H1 (cell line): ENCODE measurements at regions not wholly inside any gene's neighbourhood (a gene's known extent, or its start where the extent isn't known, plus 50 kb on each side); places are given as distances from the start of the nearest gene placed in this dataset.

Experiments used
- CTCF ChIA-PET: fragments of 300-600 bp; sonication (Branson Sonifier 250); formaldehyde crosslinking; loops from one replicate; lab custom pipeline; 2021; ENCODE audit not compliant: partially characterized antibody; lab: Charles Lee
- POLR2A ChIA-PET: fragments of 300-600 bp; sonication (Branson Sonifier 250); formaldehyde crosslinking; loops from one replicate; lab custom pipeline; 2021; ENCODE audit warnings: inconsistent platforms; ENCODE audit not compliant: partially characterized antibody; lab: Charles Lee
- DNase-seq, 2 experiments: peaks; one replicate each; pipeline versions ENCODE4 v3.0.0 to v3.0.0-alpha.2; 2010 to 2022; ENCODE audit warnings: low spot score in 2 of 2, low read depth in 1 of 2, mixed read lengths in 1 of 2
- FAIRE-seq: peaks from 2 replicates; lab custom pipeline; 2011; peaks lifted over from hg19 to GRCh38; lab: Jason Lieb, UNC
- H2AFZ ChIP-seq: 2 replicates; pipeline ENCODE4 v1.8.1; 2012; ENCODE audit warnings: low read length, inconsistent platforms
- H2AK5ac ChIP-seq: 2 replicates; pipeline ENCODE4 v1.6.1; 2013; ENCODE audit warnings: low read depth, low read length
- H2BK120ac ChIP-seq: replicated peaks from 2 replicates; pipeline ENCODE3; 2013; ENCODE audit warnings: low read depth, low read length, inconsistent platforms
- H2BK12ac ChIP-seq: 2 replicates; pipeline ENCODE4 v1.6.1; 2013; ENCODE audit warnings: low read depth, low read length
- H2BK15ac ChIP-seq: 2 replicates; pipeline ENCODE4 v1.6.1; 2013; ENCODE audit warnings: low read length
- H2BK20ac ChIP-seq: 2 replicates; pipeline ENCODE4 v1.6.1; 2013; ENCODE audit warnings: low read length
- H2BK5ac ChIP-seq: 2 replicates; pipeline ENCODE4 v1.6.1; 2013; ENCODE audit warnings: low read depth, low read length
- H3K14ac ChIP-seq: 2 replicates; pipeline ENCODE4 v1.6.1; 2013; ENCODE audit warnings: inconsistent platforms; ENCODE audit not compliant: insufficient read length
- H3K18ac ChIP-seq: 2 replicates; pipeline ENCODE4 v1.6.1; 2013; ENCODE audit warnings: low read length; ENCODE audit errors: extremely low read depth
- H3K23ac ChIP-seq: 2 replicates; pipeline ENCODE4 v1.6.1; 2013; ENCODE audit warnings: inconsistent platforms; ENCODE audit not compliant: insufficient read length
- H3K23me2 ChIP-seq: 2 replicates; pipeline ENCODE4 v1.6.1; 2013; ENCODE audit warnings: low read depth, low read length
- H3K27ac ChIP-seq: 2 replicates; pipeline ENCODE4 v1.6.1; 2011; ENCODE audit warnings: low read depth, low read length, inconsistent platforms
- H3K27me3 ChIP-seq, 4 experiments: replicated peaks in 1 of 4; 1 replicate in 1 of 4; 2 replicates in 3 of 4; pipeline versions ENCODE4 v1.6.1 to v1.8.1; 2011 to 2013; ENCODE audit warnings: low read length in 3 of 4, mild to moderate bottlenecking in 3 of 4, inconsistent platforms in 2 of 4, mixed read lengths in 2 of 4, moderate library complexity in 1 of 4; ENCODE audit not compliant: control insufficient read depth in 3 of 4, insufficient read depth in 3 of 4; ENCODE audit errors: extremely low read depth in 1 of 4
- H3K36me3 ChIP-seq, 4 experiments: 2 replicates each; pipeline versions ENCODE4 v1.6.1 to v1.8.1; 2011 to 2013; ENCODE audit warnings: mild to moderate bottlenecking in 4 of 4, low read length in 3 of 4, moderate library complexity in 2 of 4, control low read depth in 1 of 4, inconsistent platforms in 1 of 4; ENCODE audit not compliant: insufficient read depth in 4 of 4, control insufficient read depth in 2 of 4
- H3K4ac ChIP-seq: replicated peaks from 2 replicates; pipeline ENCODE3; 2013; ENCODE audit warnings: low read length, low read depth, mixed read lengths, inconsistent platforms; ENCODE audit not compliant: insufficient read length
- H3K4me1 ChIP-seq, 4 experiments: replicated peaks in 1 of 4; 1 replicate in 1 of 4; 2 replicates in 3 of 4; pipeline versions ENCODE4 v1.6.1 to v1.8.1; 2011 to 2013; ENCODE audit warnings: low read length in 3 of 4, inconsistent platforms in 2 of 4, mixed read lengths in 1 of 4; ENCODE audit not compliant: insufficient read depth in 4 of 4, control insufficient read depth in 3 of 4
- H3K4me2 ChIP-seq, 2 experiments: 2 replicates each; pipeline versions ENCODE4 v1.6.1 to v1.8.1; 2011 to 2013; ENCODE audit warnings: low read depth in 2 of 2, low read length in 2 of 2, control low read depth in 1 of 2, inconsistent platforms in 1 of 2, mild to moderate bottlenecking in 1 of 2; ENCODE audit not compliant: insufficient read depth in 1 of 2
- H3K4me3 ChIP-seq, 4 experiments: fragments of 200-600, 300-600 bp in 1 of 4; sonication (generic), shearing (Covaris generic), sonication (Bioruptor Twin) in 1 of 4; 2 replicates each; pipeline versions ENCODE4 v1.5.1 to v1.8.1; 2011 to 2016; ENCODE audit warnings: low read length in 4 of 4, low read depth in 3 of 4, control low read depth in 2 of 4, inconsistent platforms in 2 of 4, mild to moderate bottlenecking in 2 of 4, mixed read lengths in 1 of 4, moderate library complexity in 1 of 4; ENCODE audit not compliant: insufficient read depth in 2 of 4; ENCODE audit errors: extremely low read depth in 1 of 4
- H3K56ac ChIP-seq: replicated peaks from 2 replicates; pipeline ENCODE3; 2013; ENCODE audit warnings: low read depth, mild to moderate bottlenecking, mixed read lengths, low read length, inconsistent platforms; ENCODE audit not compliant: insufficient read length
- H3K79me1 ChIP-seq: 2 replicates; pipeline ENCODE4 v1.6.1; 2013; ENCODE audit warnings: low read depth, low read length, control low read depth
- H3K79me2 ChIP-seq, 2 experiments: 2 replicates each; pipeline versions ENCODE4 v1.6.1 to v1.8.1; 2012 to 2013; ENCODE audit warnings: low read length in 2 of 2, mild to moderate bottlenecking in 2 of 2, inconsistent platforms in 1 of 2; ENCODE audit not compliant: insufficient read depth in 2 of 2, control insufficient read depth in 1 of 2
- H3K9ac ChIP-seq, 4 experiments: replicated peaks in 1 of 4; 1 replicate in 1 of 4; 2 replicates in 3 of 4; pipeline versions ENCODE4 v1.6.1 to v1.8.1; 2011 to 2013; ENCODE audit warnings: low read depth in 3 of 4, low read length in 3 of 4, control low read depth in 2 of 4, mild to moderate bottlenecking in 2 of 4, moderate library complexity in 2 of 4, inconsistent platforms in 1 of 4; ENCODE audit errors: extremely low read depth in 1 of 4
- H3K9me3 ChIP-seq, 2 experiments: 2 replicates each; pipeline versions ENCODE4 v1.6.1 to v1.8.1; 2012 to 2013; ENCODE audit warnings: mild to moderate bottlenecking in 2 of 2, moderate library complexity in 2 of 2, control low read depth in 1 of 2, inconsistent platforms in 1 of 2, low read depth in 1 of 2, low read length in 1 of 2, mixed read lengths in 1 of 2; ENCODE audit not compliant: insufficient read depth in 2 of 2
- H4K20me1 ChIP-seq, 2 experiments: replicated peaks in 1 of 2; 2 replicates each; pipeline versions ENCODE3 to v1.8.1; 2011 to 2013; ENCODE audit warnings: inconsistent platforms in 2 of 2, low read length in 2 of 2, mild to moderate bottlenecking in 1 of 2; ENCODE audit not compliant: insufficient read depth in 2 of 2, control insufficient read depth in 1 of 2
- H4K5ac ChIP-seq: 2 replicates; pipeline ENCODE4 v1.6.1; 2013; ENCODE audit warnings: low read length, low read depth, mixed read lengths, inconsistent platforms; ENCODE audit not compliant: insufficient read length
- H4K8ac ChIP-seq: 2 replicates; pipeline ENCODE4 v1.8.0; 2013; ENCODE audit warnings: mild to moderate bottlenecking, moderate library complexity, low read length, inconsistent platforms; ENCODE audit not compliant: insufficient read depth; ENCODE audit errors: extremely low read depth
- H4K91ac ChIP-seq: replicated peaks from 2 replicates; pipeline ENCODE3; 2013; ENCODE audit warnings: low read length, mixed read lengths, inconsistent platforms; ENCODE audit not compliant: insufficient read length
- RXRA ChIP-seq: IDR thresholded peaks from 2 replicates; pipeline ENCODE4 v1.6.1; 2011; ENCODE audit warnings: low read depth, mild to moderate bottlenecking, low read length, moderate library complexity; ENCODE audit not compliant: insufficient read depth
- WGBS, 2 experiments: shearing (Covaris generic) in 1 of 2; methylation state at CpG; one replicate each; pipeline versions ENCODE4 v1.1.6 to v1.1.7; 2013 to 2015; ENCODE audit warnings: low lambda C conversion rate in 2 of 2, mixed read lengths in 2 of 2, inconsistent platforms in 1 of 2, low coverage in 1 of 2, missing lambda C conversion rate in 1 of 2; ENCODE audit not compliant: insufficient replicate concordance in 2 of 2, insufficient coverage in 1 of 2, insufficient read length in 1 of 2; ENCODE audit errors: extremely low coverage in 1 of 2, missing lambda C conversion rate in 1 of 2; 5-methylcytosine and 5-hydroxymethylcytosine counted together

- Histone ChIP-seq H3K56ac (no peak overlapping the region), H3K27me3 (no peaks in the 10 kb centered on the region), H4K5ac (no peak overlapping the region), H2BK5ac (no peak overlapping the region), H4K91ac (no peak overlapping the region), H2AK5ac (no peak overlapping the region), H3K79me2 (no peaks in the 10 kb centered on the region), H4K8ac (no peak overlapping the region), H2BK15ac (no peak overlapping the region), H3K79me1 (no peaks in the 10 kb centered on the region), H3K9me3 (no peaks in the 10 kb centered on the region), H3K14ac (no peak overlapping the region), H3K23ac (no peak overlapping the region), H3K4me1 (no peaks in the 10 kb centered on the region), H3K4me3 (no peak overlapping the region), H2AFZ (no peak overlapping the region), H3K27ac (no peak overlapping the region), H2BK12ac (no peak overlapping the region), H2BK20ac (no peak overlapping the region), H3K9ac (no peak overlapping the region), H3K18ac (no peak overlapping the region), H4K20me1 (no peaks in the 10 kb centered on the region), H3K36me3 (no peaks in the 10 kb centered on the region), H3K4me2 (no peak overlapping the region), H2BK120ac (no peak overlapping the region), H3K4ac (no peak overlapping the region), H3K23me2 (no peaks in the 10 kb centered on the region)
- DNase-seq (no peak), FAIRE-seq (no peak)
- POLR2A ChIA-PET, result no interaction called here
- 100% methylated on average over 1 of the region's 1 CpG; no CpG with 5 or more reads in 1 of the 2 experiments for WGBS, 2 experiments
- CTCF ChIA-PET, result no interaction called here
- TF ChIP-seq RXRA, result no peak
Measured at GRCh38 chr13:108478179-108478578, 151.2 kb upstream of the MYO16 start.
